Astrocyte of the cerebellum (primary cell): ENCODE measurements at regions not wholly inside any gene's neighbourhood (a gene's known extent, or its start where the extent isn't known, plus 50 kb on each side); places are given as distances from the start of the nearest gene placed in this dataset.

Experiments
- DNase-seq: peaks from one replicate; pipeline ENCODE4 v3.0.0-alpha.2; 2011; ENCODE audit warnings: low read depth
- H3K4me3 ChIP-seq: 2 replicates; pipeline ENCODE4 v1.5.1; 2011; ENCODE audit warnings: mild to moderate bottlenecking, low read depth, low read length, moderate library complexity
- in situ Hi-C: cut with HindIII; loops from 2 replicates; pipeline ENCODE4 v1.10.0; 2017; ENCODE audit warnings: low sequenced_read_pairs
- TF ChIP-seq, protein P1 (sequence below): IDR thresholded peaks from 2 replicates; pipeline ENCODE4 v1.5.1; 2012; ENCODE audit warnings: low read length, low read depth, moderate library complexity, mild to moderate bottlenecking; ENCODE audit errors: missing control alignments

DNA sequence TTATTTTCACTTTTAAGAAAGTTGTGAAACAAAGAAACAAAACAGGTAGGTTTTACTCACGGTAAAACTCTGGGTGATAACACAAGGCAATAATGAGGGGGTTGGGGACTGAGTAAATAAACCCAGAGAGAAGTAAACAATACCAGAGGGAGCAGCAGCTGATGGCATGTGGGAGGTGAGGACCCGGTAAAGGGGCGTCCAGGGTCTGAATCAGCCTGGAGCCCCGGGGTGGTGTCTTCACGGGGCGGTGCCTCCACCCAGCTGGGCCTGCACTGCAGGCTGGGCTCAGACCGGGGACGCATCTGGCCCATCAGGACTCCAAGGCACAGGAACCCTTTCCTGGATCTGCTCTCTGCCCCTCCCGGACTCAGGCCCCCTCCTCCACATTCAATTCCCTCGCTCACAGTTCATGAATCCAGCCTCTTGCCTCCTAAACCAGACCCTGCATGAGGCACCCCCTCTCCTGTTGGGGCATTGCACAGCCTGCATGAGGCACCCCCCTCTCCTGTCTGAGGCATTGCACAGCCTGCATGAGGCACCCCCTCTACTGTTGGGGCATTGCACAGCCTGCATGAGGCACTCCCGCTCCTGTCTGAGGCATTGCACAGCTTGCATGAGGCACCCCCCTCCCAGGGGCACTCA lies 73.9 kb upstream of the MFGE8 start:
- H3K4me3 ChIP-seq = no peak overlapping the region
- TF ChIP-seq, protein P1, sequence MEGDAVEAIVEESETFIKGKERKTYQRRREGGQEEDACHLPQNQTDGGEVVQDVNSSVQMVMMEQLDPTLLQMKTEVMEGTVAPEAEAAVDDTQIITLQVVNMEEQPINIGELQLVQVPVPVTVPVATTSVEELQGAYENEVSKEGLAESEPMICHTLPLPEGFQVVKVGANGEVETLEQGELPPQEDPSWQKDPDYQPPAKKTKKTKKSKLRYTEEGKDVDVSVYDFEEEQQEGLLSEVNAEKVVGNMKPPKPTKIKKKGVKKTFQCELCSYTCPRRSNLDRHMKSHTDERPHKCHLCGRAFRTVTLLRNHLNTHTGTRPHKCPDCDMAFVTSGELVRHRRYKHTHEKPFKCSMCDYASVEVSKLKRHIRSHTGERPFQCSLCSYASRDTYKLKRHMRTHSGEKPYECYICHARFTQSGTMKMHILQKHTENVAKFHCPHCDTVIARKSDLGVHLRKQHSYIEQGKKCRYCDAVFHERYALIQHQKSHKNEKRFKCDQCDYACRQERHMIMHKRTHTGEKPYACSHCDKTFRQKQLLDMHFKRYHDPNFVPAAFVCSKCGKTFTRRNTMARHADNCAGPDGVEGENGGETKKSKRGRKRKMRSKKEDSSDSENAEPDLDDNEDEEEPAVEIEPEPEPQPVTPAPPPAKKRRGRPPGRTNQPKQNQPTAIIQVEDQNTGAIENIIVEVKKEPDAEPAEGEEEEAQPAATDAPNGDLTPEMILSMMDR = no peak
- in situ Hi-C loops = no loop called here
- no peak for DNase-seq

DNA sequence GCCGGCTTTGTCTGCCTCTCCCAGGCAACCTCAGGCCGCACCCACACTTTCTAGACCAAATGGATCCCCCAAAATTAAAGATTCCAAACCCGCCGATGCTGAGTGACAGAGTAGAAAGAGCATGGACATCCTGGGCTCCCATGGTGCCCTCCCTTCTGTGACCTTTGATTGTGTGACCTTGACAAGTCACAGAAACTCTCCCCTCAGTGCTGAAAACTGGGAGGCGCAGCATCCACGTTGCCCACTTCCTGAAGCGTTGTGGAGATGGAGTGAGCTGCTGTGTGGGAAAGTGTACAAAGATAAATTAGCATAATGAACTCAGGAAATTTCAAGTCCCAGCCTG lies 74.4 kb upstream of the MFGE8 start:
- in situ Hi-C loops = no loop called here
- TF ChIP-seq, protein P1 = no peak
- DNase-seq = no peak

DNA sequence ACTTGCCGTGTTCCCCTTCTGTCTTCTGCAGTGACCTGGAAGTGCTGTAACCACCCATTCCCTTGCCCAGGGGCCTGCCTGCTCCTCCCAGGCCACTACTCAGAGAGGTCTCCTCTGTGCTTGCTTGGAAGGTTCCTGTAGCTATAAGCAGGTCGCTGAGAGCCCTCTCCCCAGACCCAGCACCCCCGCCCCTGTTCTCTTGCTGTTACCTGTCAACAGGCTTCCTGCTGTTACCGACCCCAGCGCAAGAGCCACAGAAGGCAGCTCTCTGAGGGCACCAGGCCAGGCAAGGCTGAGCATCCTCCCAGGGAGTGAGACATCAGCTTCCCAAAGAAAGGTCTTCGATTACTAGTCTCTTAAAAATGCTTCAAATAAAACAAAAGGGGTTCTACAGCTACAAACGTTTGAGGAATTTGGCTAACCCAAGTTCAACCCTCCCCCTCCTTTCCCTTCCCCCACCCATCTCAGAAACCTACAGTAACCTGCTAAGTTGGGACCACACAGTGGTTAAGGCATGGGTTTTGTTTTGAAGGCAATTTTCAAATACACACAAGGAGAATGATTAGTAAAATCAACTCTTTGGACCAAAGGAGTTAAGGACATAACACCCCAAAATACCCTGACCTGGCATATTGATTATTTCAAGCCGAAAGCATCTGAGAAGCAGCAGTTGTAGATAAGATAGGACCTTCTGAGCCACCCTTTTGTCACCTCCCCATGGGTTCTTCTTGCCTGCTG lies 74.9 kb upstream of the MFGE8 start:
- TF ChIP-seq, protein P1 = no peak
- in situ Hi-C loops = no loop called here
- DNase-seq = no peak

More for the DNA sequence above, 74.4 kb upstream of the MFGE8 start:
- H3K4me3 ChIP-seq = no peak overlapping the region

DNA sequence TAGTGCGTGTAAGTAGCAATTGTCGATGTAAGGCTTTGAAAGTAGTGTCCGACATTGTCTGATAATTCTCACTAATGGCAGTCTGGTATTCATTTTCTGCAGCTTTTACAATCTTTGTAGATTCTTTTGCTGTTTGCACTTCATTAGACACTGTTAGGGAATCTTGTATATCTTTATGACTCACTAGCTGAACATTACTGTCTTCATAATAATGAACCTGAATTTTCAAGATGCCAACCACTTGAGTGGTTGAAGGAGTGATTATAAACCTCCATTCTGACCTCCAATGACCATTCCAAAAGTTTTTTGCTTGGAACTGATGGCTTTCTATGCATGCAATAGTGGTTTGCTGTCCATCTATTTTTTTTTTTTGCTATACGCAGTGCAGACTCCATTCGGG lies 76.4 kb upstream of the MFGE8 start:
- TF ChIP-seq, protein P1 = no peak
- H3K4me3 ChIP-seq = no peak overlapping the region
- in situ Hi-C loops = no loop called here
- no peak for DNase-seq

More for the DNA sequence above, 74.9 kb upstream of the MFGE8 start:
- no peak overlapping the region for H3K4me3 ChIP-seq

DNA sequence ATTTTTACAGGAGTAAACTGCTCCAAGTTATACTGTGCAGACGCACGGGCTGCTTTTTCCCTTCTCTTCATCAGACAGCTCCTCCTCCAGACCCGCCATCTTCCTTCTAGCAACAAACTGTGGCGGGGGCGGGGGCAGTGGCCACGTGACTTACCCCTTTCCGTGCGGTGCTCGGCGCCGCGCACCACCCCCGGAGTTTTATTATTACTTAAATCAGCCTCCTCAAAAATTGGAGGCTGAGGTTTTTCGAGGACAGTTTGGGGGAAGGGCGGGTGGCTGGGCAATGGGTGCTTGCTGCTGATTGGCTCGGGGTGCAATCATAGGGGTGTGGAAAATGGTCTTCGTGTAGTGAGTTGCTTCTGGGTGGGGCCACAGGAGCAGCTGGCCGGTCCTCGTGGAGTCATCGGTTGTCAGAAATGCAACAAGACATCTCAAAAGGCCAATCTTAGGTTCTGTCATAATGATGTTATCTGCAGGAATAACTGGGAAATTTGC lies 77.1 kb upstream of the MFGE8 start:
- no peak for DNase-seq
- no peak overlapping the region for H3K4me3 ChIP-seq
- TF ChIP-seq, protein P1 = no peak
- in situ Hi-C loops = no loop called here

DNA sequence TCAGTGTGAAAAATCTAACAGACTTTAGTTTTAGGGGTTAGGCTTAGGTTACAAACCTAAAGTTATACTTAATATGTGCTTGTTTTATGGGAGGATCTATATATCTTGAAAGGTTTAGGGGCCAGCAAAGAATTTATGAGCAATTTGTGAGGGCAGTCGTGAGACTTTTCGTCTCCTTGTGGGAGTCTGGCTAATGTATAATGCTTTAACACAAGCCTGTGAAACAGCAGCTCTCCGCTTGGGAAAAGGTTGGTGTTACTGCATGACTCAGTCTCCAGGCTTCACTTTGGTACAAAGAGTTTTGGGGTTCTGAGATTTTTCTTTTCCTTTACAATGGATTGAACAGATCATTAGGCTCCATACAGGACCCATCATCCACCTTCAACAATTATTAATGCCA lies 79.0 kb upstream of the MFGE8 start:
- TF ChIP-seq, protein P1 = no peak
- in situ Hi-C loops = no loop called here
- no peak for DNase-seq
- no peak overlapping the region for H3K4me3 ChIP-seq
